ENCODE measurements at regions not wholly inside any gene's neighbourhood (a gene's known extent, or its start where the extent isn't known, plus 50 kb on each side); places are given as distances from the start of the nearest gene placed in this dataset.

GRCh38 chr7:92963566-92963965 is 127.2 kb upstream of the CDK6 start (continued):
- TF ChIP-seq PRDM10 (tag by site-specific recombination; IDR thresholded peaks at IDR 0.05) = no peak

- Histone ChIP-seq H3K4me3 (ENCODE audit: low read depth, low read length) (no peak overlapping the region), H3K9me3 (ENCODE audit: control insufficient read depth, insufficient read depth, low read depth, low read length) (no peaks in the 10 kb centered on the region), H3K27ac (ENCODE audit: extremely low read depth, low read depth, low read length) (no peak overlapping the region), H3K4me1 (ENCODE audit: control insufficient read depth, insufficient read depth, low read length) (no peaks in the 10 kb centered on the region), H3K36me3 (ENCODE audit: control insufficient read depth in 2 of 2, insufficient read depth in 1 of 2, low read length in 2 of 2) (no peaks in the 10 kb centered on the region)
- CTCF ChIA-PET = no interaction called here
- POLR2A ChIA-PET = no interaction called here
- TF ChIP-seq HOXC10 (CRISPR knock-in tag; IDR thresholded peaks at IDR 0.05) = no peak
- TF ChIP-seq ZBTB48 (tag by site-specific recombination; IDR thresholded peaks at IDR 0.05) = no peak
- TF ChIP-seq ZNF146 (tag by site-specific recombination; IDR thresholded peaks at IDR 0.05) = no peak
- TF ChIP-seq ZNF660 (tag by site-specific recombination; IDR thresholded peaks at IDR 0.05) = no peak
- TF ChIP-seq TCF7L2 (IDR thresholded peaks at IDR 0.05; ENCODE audit: borderline replicate concordance, low read depth, low read length) = no peak
- no peak for TF ChIP-seq ZNF76 (tag by site-specific recombination; IDR thresholded peaks at IDR 0.05; ENCODE audit: borderline replicate concordance, low read depth)
- TF ChIP-seq ZSCAN23 (tag by site-specific recombination; IDR thresholded peaks at IDR 0.05) = no peak
- no peak for TF ChIP-seq ZNF18 (tag by site-specific recombination; IDR thresholded peaks at IDR 0.05)
- TF ChIP-seq SETDB1 (IDR thresholded peaks at IDR 0.05; ENCODE audit: insufficient read length, low read length) = no peak
- no peak for TF ChIP-seq ZNF19 (tag by site-specific recombination; IDR thresholded peaks at IDR 0.05; ENCODE audit: low read depth)
These were observed 125.6 kb upstream of the CDK6 start for GRCh38 chr7:92961961-92962360.

GRCh38 chr7:92956575-92956974 is 120.2 kb upstream of the CDK6 start:
- no peak for TF ChIP-seq ZNF280C (tag by site-specific recombination; IDR thresholded peaks at IDR 0.05)
- TF ChIP-seq ZNF843 (tag by site-specific recombination; IDR thresholded peaks at IDR 0.05) = no peak
- no peak for TF ChIP-seq GLIS2 (tag by site-specific recombination; IDR thresholded peaks at IDR 0.05)
- no peak for TF ChIP-seq ZNF548 (tag by site-specific recombination; IDR thresholded peaks at IDR 0.05)
- TF ChIP-seq BCL11A (tag by site-specific recombination; IDR thresholded peaks at IDR 0.05; ENCODE audit: low read depth) = no peak
- no peak for TF ChIP-seq MEIS1 (CRISPR knock-in tag; IDR thresholded peaks at IDR 0.05; ENCODE audit: borderline replicate concordance)
- TF ChIP-seq ZFP3 (tag by site-specific recombination; IDR thresholded peaks at IDR 0.05; ENCODE audit: low read depth) = no peak
- no peak for TF ChIP-seq ZIC2 (tag by site-specific recombination; IDR thresholded peaks at IDR 0.05)
- no peak for TF ChIP-seq ZNF112 (tag by site-specific recombination; IDR thresholded peaks at IDR 0.05)
- no peak for TF ChIP-seq ZNF239 (tag by site-specific recombination; IDR thresholded peaks at IDR 0.05)
- TF ChIP-seq ZBTB17 (tag by site-specific recombination; IDR thresholded peaks at IDR 0.05) = no peak
- no peak for TF ChIP-seq KLF9 (tag by site-specific recombination; IDR thresholded peaks at IDR 0.05; ENCODE audit: low read depth)
- no peak for TF ChIP-seq ZNF354C (tag by site-specific recombination; IDR thresholded peaks at IDR 0.05; ENCODE audit: borderline replicate concordance, low read depth)
- no peak for TF ChIP-seq RBAK (tag by site-specific recombination; IDR thresholded peaks at IDR 0.05)
- TF ChIP-seq ZNF221 (tag by site-specific recombination; IDR thresholded peaks at IDR 0.05; ENCODE audit: borderline replicate concordance) = no peak
- POLR2A ChIA-PET = no interaction called here
- H3K9me3 ChIP-seq (ENCODE audit: control insufficient read depth, insufficient read depth, low read depth, low read length) = no peaks in the 10 kb centered on the region; the same call in 1 of the 2 replicates
- no peak overlapping the region for H3K27ac ChIP-seq (ENCODE audit: extremely low read depth, low read depth, low read length)
- CTCF ChIA-PET = no interaction called here
- H3K36me3 ChIP-seq (ENCODE audit: control insufficient read depth in 2 of 2, insufficient read depth in 1 of 2, low read length in 2 of 2) = no peaks in the 10 kb centered on the region
- H3K4me1 ChIP-seq (ENCODE audit: control insufficient read depth, insufficient read depth, low read length) = no peaks in the 10 kb centered on the region
- no peak overlapping the region for H3K4me3 ChIP-seq (ENCODE audit: low read depth, low read length)
